ENCODE measurements at regions not wholly inside any gene's neighbourhood (a gene's known extent, or its start where the extent isn't known, plus 50 kb on each side); places are given as distances from the start of the nearest gene placed in this dataset.

GRCh38 chr17:73754886-73755400 is 110.7 kb upstream of the SDK2 start:
- no peak for DNase-seq (ENCODE audit: low spot score)

- no peak for DNase-seq (ENCODE audit: low spot score)
These were observed 113.2 kb upstream of the SDK2 start for GRCh38 chr17:73757420-73757819.

DNA sequence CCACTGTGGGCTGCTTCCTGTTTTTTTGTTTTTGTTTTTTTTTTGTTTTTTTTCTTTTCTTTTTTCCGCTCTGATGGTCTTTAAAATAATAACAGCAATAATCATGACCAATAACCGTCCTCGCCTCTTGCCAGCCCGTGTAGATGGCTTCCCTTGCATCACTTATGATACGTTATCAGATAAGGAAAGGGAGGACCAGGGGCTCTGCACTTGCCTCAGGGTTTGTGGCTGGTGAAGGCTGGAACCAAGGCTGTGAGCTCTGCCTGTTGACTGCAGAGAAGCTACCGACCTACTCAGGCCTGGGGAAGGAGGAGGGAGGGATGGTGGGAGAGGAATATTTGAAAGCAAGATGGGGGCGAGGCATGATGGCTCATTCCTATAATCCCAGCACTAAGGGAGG is 114.0 kb upstream of the SDK2 start:
- DNase-seq (ENCODE audit: low spot score): no peak

DNA sequence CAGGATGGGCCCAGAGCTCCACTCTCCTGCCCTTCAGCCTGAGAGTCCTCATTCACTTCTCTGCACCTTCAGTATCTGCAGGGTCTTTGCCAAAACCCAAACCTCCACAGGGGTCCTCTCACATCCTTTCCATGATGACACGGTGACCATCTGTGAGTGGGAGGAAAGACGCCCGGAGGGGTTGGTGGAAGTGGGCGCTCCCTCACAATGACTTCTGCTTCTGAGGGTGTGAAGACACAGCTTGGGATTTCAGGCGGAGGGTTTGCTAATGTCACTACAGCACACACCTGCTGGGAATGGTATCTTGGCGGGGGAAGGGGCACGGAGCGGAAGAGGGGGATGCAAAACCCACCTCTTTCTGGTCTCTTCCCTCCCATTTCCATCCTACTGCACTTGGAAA is 115.1 kb upstream of the SDK2 start:
- no peak for DNase-seq (ENCODE audit: low spot score)

DNA sequence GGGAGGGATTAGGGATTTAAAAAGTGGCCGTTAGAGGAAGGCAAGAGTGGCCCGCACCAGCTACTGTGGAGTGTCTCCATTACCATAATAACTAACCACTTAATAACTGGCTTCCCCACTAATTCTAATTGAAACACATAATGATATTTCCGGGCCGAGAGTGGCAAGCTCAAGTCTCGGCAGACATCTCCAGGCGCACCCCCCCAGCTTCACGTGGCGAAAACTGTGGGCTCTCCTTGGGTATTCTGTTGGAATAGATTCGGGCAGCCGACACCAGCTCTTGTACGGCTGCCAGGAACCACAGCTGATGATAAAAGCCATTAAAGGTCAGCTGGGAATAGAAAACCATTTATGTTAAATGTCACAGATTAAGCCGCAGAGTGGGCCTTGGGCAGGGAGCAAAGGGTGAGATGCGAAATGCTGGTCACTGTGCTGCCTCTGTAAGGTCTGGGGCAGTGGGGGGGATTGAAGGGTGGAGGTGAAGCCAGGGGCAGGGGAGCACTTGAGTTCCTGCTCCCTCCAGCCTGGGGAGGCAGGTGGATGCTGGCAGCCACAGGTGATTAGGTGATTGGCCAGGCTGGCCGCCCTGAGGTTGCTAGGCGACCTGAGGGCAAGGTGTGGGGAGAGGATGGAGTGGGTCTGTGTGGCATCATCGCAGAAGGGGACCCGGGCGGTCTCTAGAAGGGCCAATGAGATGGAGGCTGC is 115.6 kb upstream of the SDK2 start:
- no peak for DNase-seq (ENCODE audit: low spot score)

- DNase-seq (ENCODE audit: low spot score): no peak
These were observed 116.2 kb upstream of the SDK2 start for GRCh38 chr17:73760439-73760758.

DNA sequence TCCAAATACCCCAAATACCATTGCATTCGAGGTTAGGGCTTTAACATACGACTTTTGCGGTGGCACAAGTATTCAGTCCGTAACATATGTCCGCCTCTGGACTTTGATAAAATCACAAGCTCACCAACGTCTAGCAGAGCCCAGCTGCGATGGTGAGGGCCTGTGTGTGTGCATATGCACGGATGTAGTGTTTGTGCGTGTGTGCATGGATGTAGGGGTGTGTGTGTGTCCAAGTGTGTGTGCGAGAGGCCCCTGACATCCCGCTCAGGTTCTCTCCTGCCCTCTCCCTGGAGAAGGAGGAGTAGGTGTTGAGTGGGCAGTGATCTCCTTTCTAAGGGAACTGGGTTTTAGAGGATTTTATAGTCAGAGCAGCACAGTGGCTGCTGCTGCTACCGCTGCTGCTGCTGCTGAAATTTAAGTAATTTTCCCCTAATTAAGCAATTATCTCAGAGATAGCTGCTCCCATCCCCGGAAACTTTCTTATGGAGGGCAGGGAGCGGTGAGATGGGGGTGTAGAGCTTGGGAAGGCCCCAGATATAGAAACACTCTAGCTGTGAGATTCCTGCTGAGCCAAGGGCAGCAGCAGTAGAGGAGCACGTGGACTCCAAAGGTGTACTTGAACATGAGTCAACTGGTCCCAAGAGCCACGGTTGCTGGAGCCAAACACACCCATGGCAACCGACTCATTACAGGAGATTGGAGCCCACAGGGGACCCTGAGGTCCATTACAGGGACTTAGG is 121.7 kb upstream of the SDK2 start:
- no peak for DNase-seq (ENCODE audit: low spot score)

- DNase-seq (ENCODE audit: low spot score): no peak
These were observed 123.5 kb upstream of the SDK2 start for GRCh38 chr17:73767696-73768095.

GRCh38 chr17:73768691-73769090 is 124.4 kb upstream of the SDK2 start:
- DNase-seq (ENCODE audit: low spot score): no peak

- DNase-seq (ENCODE audit: low spot score): no peak
These were observed 125.2 kb upstream of the SDK2 start for GRCh38 chr17:73769479-73769878.

DNA sequence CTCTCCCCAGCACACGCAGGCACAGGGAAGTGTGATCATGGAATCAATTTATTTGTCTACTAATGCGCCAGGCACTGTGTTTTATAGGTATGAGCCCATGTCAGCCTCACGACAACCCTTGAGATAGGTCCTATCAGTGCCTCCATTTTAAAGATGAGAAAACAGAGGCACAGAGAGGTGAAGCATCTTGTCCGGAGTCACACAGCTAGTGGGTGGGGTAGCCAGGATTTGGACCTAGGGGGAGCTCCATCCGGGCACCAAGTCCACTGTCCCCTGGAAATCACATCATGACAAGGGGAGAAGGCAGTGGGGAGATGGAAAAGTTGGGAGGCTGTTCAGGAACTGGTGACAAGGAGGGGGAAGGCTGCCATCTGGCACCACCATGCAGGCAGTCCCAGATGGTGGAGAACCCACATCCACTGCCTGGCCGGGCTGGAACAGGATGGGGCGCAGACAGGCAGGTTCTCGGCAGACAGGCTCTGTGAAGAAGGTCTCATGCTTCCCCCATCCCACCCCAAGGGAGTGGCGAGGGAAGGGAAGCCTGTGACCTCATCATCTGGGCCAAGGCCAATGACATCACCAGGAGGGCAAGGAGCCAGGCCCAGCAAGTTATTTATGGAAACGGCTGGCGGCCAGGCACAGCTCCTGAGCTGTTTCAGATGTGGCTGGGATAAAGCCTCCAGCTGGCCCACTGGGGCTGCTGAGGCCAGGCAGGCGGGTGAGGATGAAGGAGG is 126.0 kb upstream of the SDK2 start:
- DNase-seq (ENCODE audit: low spot score): no peak

GRCh38 chr17:73770849-73771229 is 126.6 kb upstream of the SDK2 start:
- DNase-seq (ENCODE audit: low spot score): no peak

- DNase-seq (ENCODE audit: low spot score): no peak
These were observed 128.0 kb upstream of the SDK2 start for GRCh38 chr17:73772107-73772705.

GRCh38 chr17:73773702-73774101 is 129.5 kb upstream of the SDK2 start:
- DNase-seq (ENCODE audit: low spot score): no peak

GRCh38 chr17:73774852-73775251 is 130.6 kb upstream of the SDK2 start:
- DNase-seq (ENCODE audit: low spot score): no peak

DNA sequence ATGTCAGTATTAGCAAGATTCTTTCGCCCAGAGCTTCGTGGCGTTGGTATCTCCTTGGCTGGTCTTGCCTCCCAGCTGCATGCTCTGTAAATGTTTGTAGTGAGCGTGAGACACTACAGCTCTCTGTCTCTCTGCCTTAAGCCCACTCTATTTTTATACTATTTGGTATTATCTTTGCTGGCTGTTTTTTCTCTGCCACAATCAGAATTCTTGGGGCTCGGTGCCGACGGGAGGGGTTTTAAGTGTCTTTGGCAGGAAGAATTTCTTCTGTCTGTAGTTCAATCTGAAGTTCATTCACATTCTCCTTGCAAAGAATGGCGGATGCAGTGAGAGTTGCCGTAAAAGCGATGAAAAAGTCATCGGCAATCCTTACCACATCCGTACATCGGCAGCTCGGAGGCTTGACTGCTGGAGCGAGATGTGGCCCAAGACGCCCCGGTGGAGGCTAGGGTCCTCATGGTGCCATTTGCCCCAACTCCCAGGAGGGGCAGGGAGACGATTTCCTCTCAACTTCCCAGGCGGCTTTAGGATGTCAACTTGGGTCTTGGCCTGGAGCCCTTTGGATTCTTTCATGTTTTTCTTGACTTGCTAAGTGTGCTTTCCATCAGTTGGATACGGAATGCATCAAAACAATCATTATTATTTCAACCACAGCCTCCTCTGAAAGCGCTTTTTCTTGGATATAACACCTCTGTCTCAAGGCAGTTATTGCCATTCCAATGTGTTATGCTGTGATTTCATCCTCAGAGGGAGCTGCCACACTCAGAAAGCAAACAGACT is 132.3 kb upstream of the SDK2 start:
- no peak for DNase-seq (ENCODE audit: low spot score)

GRCh38 chr17:73777131-73777449 is 132.8 kb upstream of the SDK2 start:
- DNase-seq (ENCODE audit: low spot score): no peak

GRCh38 chr17:73782231-73782630 is 138.0 kb upstream of the SDK2 start:
- DNase-seq (ENCODE audit: low spot score): no peak

DNA sequence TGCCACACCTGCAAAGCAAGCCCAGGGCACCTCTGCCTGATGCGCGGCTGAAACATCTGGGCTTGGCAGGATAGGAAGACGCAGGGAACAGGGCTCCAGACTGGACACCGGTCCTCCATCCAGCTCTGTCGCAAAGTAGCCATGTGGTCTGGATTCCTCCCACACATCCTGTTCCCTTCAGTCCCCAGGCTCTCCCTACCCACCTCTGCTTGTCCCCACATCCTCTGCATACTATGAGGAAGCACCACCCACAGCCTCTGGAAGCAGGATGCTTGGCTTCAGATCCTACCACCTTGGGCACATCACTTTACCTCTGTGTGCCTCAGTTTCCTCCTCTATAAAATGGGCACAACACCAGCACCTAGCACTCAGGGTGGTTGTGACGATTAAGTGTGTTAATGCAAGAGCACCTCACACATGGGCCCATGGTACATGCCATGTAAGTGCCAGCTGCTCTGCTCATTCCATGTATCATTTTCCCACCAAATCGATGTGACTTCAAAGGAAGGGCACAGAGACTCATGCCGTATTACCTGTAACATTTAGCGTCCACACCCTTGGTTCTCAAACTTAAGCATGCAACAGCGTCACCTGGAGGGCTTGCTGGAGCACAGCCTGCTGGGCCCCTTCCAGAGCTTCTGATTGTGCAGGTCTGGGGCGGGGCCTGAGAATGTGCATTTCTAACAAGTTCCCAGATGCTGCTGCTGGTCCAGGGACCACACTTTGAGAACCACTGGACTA is 138.6 kb upstream of the SDK2 start:
- DNase-seq (ENCODE audit: low spot score): no peak

- no peak for DNase-seq (ENCODE audit: low spot score)
These were observed 139.1 kb upstream of the SDK2 start for GRCh38 chr17:73783382-73783766.

GRCh38 chr17:73783945-73784603 is 139.8 kb upstream of the SDK2 start:
- no peak for DNase-seq (ENCODE audit: low spot score)

Data from HuH-7.5 (cell line).